ENCODE measurements at regions not wholly inside any gene's neighbourhood (a gene's known extent, or its start where the extent isn't known, plus 50 kb on each side); places are given as distances from the start of the nearest gene placed in this dataset.

GRCh38 chr13:54859827-54860226, 1831.2 kb downstream of the OLFM4 start:
- TF ChIP-seq, protein P1, sequence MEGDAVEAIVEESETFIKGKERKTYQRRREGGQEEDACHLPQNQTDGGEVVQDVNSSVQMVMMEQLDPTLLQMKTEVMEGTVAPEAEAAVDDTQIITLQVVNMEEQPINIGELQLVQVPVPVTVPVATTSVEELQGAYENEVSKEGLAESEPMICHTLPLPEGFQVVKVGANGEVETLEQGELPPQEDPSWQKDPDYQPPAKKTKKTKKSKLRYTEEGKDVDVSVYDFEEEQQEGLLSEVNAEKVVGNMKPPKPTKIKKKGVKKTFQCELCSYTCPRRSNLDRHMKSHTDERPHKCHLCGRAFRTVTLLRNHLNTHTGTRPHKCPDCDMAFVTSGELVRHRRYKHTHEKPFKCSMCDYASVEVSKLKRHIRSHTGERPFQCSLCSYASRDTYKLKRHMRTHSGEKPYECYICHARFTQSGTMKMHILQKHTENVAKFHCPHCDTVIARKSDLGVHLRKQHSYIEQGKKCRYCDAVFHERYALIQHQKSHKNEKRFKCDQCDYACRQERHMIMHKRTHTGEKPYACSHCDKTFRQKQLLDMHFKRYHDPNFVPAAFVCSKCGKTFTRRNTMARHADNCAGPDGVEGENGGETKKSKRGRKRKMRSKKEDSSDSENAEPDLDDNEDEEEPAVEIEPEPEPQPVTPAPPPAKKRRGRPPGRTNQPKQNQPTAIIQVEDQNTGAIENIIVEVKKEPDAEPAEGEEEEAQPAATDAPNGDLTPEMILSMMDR (IDR thresholded peaks at IDR 0.05) = no peak
- TF ChIP-seq POLR2A (IDR thresholded peaks at IDR 0.05) = no peak

Data from thyroid gland (tissue), 4 donors.